ENCODE measurements at regions not wholly inside any gene's neighbourhood (a gene's known extent, or its start where the extent isn't known, plus 50 kb on each side); places are given as distances from the start of the nearest gene placed in this dataset.

- TF ChIP-seq GATA2 (IDR thresholded peaks at IDR 0.05; ENCODE audit: low read depth, low read length) (no peak), GATA3 (IDR thresholded peaks at IDR 0.05; ENCODE audit: low read depth, low read length) (no peak)
These were observed 213.1 kb upstream of the MID1 start for GRCh38 chrX:10833299-10834169.

All from SH-SY5Y (cell line).